Epithelial cell of esophagus (primary cell): ENCODE measurements at regions not wholly inside any gene's neighbourhood (a gene's known extent, or its start where the extent isn't known, plus 50 kb on each side); places are given as distances from the start of the nearest gene placed in this dataset.

Source experiments
- DNase-seq: peaks from one replicate; pipeline ENCODE4 v3.0.0; 2010; ENCODE audit warnings: low read depth
- H3K4me3 ChIP-seq: 2 replicates; pipeline ENCODE4 v1.5.1; 2011; ENCODE audit warnings: mild to moderate bottlenecking, low read length, control low read depth
- TF ChIP-seq, protein P1 (sequence below): IDR thresholded peaks from 2 replicates; pipeline ENCODE4 v1.5.1; 2011; ENCODE audit warnings: low read depth, mild to moderate bottlenecking, low read length, control low read depth, inconsistent platforms; ENCODE audit not compliant: insufficient read depth; ENCODE audit errors: missing control alignments

DNA sequence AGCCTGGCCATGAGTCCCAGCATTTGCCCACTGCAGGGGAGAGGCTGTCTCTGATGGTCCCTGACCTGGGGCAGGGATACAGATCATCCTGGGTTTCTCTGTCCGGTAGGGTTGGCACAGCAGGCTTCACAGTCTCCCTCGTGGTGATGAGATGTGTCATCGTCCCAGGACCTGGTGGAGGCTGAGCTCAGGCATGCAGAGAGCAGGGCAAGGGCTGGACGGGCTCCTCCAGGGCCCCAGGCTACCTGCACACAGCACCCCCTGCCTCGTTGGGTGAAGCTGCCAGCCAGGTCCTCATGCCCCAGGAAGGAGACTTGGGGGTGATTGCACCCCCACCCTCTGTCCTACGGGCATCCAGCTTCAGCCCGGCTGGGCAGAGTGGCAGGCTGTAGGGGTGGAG, 155.8 kb upstream of the GSE1 start:
- peak; percentile 63 for DNase-seq
- TF ChIP-seq, protein P1, sequence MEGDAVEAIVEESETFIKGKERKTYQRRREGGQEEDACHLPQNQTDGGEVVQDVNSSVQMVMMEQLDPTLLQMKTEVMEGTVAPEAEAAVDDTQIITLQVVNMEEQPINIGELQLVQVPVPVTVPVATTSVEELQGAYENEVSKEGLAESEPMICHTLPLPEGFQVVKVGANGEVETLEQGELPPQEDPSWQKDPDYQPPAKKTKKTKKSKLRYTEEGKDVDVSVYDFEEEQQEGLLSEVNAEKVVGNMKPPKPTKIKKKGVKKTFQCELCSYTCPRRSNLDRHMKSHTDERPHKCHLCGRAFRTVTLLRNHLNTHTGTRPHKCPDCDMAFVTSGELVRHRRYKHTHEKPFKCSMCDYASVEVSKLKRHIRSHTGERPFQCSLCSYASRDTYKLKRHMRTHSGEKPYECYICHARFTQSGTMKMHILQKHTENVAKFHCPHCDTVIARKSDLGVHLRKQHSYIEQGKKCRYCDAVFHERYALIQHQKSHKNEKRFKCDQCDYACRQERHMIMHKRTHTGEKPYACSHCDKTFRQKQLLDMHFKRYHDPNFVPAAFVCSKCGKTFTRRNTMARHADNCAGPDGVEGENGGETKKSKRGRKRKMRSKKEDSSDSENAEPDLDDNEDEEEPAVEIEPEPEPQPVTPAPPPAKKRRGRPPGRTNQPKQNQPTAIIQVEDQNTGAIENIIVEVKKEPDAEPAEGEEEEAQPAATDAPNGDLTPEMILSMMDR, result no peak
- H3K4me3 ChIP-seq, result no peak overlapping the region

DNA sequence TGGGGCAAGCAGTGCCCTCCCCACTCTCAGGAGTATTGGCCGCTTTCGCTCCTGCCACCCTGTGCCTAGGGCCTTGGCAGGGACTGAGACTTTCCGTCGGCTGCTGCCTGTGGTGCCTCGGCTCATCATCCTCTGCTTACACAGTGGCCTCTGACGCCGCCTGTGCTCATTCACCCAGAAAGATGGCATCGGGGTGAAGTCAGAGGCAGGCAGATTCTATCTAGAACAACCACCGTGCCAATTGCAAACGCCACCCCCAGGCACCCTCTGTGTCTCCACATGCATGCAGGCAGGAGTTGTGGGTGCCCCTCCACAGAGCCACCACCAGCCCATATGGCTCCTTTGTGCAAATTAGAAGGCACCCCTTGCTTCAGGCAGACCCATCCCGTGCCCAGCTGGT, 154.2 kb upstream of the GSE1 start:
- DNase-seq, result no peak
- TF ChIP-seq, protein P1, result no peak
- H3K4me3 ChIP-seq, result no peak overlapping the region

DNA sequence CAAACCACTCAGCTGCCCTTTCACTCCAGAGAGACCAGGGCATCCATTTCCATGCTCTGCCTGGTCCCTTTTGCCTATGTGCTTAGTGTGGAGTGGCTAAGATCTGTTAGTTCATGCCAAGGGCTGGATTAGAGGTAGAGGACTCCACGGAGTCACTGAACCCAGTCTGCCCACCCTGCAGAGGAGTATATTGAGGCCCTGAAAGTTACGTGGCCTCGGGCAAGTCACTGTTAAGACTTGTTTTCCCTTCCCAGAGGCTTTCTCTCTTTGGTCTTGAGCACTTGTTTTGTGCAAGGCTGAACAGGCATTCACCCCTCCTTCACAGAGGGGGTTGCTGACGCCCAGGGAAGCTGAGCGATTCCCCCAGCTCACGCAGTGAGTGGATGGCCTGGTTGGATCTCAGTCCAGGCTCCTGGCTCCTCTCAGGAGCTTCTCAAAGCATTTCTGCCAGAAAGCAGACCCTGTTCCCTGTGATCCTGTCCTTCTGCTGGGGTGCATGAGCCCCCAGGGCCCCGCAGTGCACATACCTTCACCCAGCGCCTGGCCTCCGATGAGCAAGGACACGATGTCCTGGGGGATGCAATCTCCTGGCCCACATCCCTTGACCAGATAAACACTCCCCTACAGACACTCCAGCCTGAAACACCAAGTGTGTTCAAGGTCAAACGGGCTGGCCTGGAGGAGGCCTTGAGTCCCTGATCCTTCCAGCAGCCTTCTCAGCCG, 153.4 kb upstream of the GSE1 start:
- no peak overlapping the region for H3K4me3 ChIP-seq
- TF ChIP-seq, protein P1, result no peak
- DNase-seq, result no peak

DNA sequence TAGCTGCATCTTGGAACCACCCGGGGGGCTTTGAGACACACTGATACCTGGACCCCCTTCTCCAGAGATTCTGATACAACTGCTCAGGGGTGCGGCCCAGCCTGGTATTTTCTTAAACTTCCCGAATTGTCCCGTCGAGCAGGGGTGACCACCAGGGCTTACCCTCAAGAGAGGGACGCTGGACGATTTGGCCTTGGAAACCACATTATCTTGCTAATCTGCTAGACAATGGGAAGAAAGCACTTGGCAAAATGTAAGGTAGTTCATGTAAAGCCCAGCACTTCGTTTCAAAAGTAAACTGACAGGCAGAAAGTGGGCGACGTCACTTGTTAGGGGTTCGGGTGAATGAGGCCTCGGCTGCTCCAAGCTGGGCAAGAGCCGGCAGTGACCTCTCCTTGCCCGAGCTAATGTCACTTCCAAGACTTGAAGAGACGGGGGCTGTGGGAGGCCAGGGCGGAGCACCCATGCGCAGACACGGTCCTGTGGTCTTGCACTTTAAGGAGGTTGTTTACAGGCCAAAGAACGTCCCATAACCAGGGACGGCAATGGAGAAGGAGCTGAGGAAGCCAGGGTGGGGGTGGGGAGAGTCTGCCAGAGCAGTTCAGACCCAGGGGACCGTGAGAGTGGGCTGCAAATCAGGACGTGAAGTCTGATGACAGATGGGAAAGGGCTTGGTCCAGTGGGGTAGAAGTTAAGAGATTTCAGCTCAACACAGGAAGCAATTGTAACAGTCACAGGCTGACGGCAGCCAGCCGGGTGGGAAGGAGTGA, 152.7 kb upstream of the GSE1 start:
- H3K4me3 ChIP-seq, result no peak overlapping the region
- DNase-seq, result no peak
- TF ChIP-seq, protein P1, result no peak

DNA sequence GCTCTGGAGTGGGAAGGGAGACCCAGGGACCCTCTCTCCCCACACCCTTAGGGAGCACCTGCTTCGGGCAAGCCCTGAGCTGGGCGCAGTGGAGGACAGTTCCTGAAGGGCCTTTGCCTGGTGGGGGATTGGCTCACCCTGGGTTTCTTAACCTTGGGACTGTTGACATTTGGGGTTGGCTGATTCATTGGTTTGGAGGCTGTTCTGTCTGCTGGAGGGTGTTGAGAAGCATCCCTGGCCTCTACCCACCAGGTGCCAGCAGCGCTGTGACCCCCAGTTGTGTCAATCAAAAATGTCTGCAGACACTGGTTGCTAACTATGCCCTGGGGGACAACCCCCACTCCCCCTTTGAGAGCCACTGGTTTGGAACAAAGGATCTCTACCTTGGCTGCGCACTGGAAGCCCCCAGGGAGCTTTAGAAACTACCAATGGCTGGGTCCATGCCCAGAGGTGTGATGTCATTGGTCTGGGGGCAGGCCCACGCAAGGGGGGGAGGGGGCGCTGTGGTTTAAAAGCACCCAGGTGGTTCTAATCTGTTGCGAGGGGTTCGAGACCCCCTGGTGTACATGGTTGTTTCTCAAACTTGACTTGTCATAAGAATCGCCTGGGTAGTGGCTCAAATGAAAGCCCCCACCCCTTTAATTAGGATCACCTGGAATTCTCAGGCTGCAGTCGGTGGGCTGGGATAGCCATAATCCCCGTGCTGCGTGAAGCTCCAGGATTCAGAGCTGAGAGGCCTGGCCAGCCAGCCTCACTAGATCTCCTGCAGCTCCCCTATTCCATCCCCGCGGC, 151.9 kb upstream of the GSE1 start:
- H3K4me3 ChIP-seq, result no peak overlapping the region
- peak; percentile 26 for DNase-seq
- TF ChIP-seq, protein P1, result no peak

DNA sequence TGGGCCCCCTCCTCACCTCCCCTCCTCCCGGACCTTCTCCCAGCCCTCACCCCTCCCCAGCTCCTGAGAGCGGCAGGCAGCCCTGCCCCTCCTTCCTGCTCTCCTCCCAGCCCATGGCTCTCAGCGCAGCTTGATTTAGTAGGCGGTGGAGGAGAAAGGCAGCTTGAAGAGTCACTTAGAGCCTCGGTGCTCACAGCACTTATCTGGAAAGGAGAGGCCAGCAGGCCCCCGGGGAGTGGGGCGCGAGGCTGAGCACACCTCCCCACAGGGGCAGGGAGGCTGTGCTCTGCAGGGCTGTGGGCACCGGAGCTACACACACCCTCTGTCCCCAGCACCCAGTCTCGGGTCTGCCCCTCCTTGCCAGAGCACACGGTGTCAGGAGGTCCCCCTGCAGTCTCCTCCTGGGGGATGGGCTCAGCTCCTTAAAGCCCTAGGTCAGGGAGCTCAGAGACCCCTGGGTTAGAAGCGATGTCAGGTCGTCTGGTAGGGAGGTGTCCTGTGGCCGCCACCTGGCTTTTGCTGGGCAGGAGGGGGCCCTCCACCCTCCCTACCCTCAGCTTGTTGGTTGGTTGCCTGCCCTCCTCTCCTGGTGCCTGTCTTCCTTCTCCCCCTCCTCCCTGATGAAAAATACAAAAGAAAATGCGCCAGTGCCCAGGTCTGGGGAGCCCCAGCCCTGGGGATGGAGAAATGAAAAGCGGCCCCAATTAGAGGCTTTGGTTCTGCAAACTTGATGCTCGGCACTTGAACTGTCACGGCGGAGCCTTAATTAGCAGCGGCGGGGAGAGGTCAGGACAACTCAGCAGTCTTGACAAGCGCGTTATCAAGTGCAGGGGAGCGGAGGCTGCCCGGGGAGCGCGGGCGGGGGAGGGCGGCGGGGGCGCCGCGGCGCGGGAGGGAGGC, 151.1 kb upstream of the GSE1 start:
- TF ChIP-seq, protein P1, result no peak
- no peak for DNase-seq
- no peak overlapping the region for H3K4me3 ChIP-seq
